Neural cell (in vitro differentiated cells): ENCODE measurements at regions not wholly inside any gene's neighbourhood (a gene's known extent, or its start where the extent isn't known, plus 50 kb on each side); places are given as distances from the start of the nearest gene placed in this dataset.

Experiments
- H2AFZ ChIP-seq: fragments of 200-600, 300-800 bp; sonication (generic), shearing (Covaris generic); 2 replicates; pipeline ENCODE4 v1.6.0; 2014; ENCODE audit warnings: low read depth, mild to moderate bottlenecking, antibody characterized with exemption, low read length, moderate library complexity
- H3F3A ChIP-seq: fragments of 200-600 bp; shearing (Covaris generic); 2 replicates; pipeline ENCODE4 v1.6.1; 2016; ENCODE audit warnings: mild to moderate bottlenecking, moderate library complexity, mixed read lengths, antibody characterized with exemption, low read length; ENCODE audit not compliant: insufficient read depth, poor library complexity, severe bottlenecking
- H3K27ac ChIP-seq: fragments of 200-600, 300-800 bp; sonication (generic), shearing (Covaris generic); 2 replicates; pipeline ENCODE4 v1.5.1; 2014; ENCODE audit warnings: mild to moderate bottlenecking, low read length, moderate library complexity
- H3K27me3 ChIP-seq: fragments of 300-800, 200-600 bp; sonication (generic), shearing (Covaris generic); 2 replicates; pipeline ENCODE4 v1.6.0; 2014; ENCODE audit warnings: mild to moderate bottlenecking, low read depth, low read length, moderate library complexity; ENCODE audit not compliant: insufficient read depth
- H3K36me3 ChIP-seq: fragments of 300-800, 200-600 bp; sonication (generic), shearing (Covaris generic); 2 replicates; pipeline ENCODE4 v1.5.1; 2014; ENCODE audit warnings: mild to moderate bottlenecking, antibody characterized with exemption, low read length, moderate library complexity; ENCODE audit not compliant: insufficient read depth
- H3K4me2 ChIP-seq: fragments of 300-800, 200-600 bp; sonication (generic), shearing (Covaris generic); 2 replicates; pipeline ENCODE4 v1.6.0; 2014; ENCODE audit warnings: mild to moderate bottlenecking, low read length
- H3K4me3 ChIP-seq: fragments of 300-800, 200-600 bp; sonication (generic), shearing (Covaris generic); 2 replicates; pipeline ENCODE4 v1.5.1; 2014; ENCODE audit warnings: mild to moderate bottlenecking, low read length, moderate library complexity
- H3K79me2 ChIP-seq: fragments of 200-600 bp; shearing (Covaris generic); replicated peaks from 2 replicates; pipeline ENCODE4 v1.6.0; 2014; ENCODE audit warnings: mild to moderate bottlenecking, low read length, moderate library complexity; ENCODE audit not compliant: insufficient read depth
- H3K9ac ChIP-seq: fragments of 300-800, 200-600 bp; sonication (generic), shearing (Covaris generic); 2 replicates; pipeline ENCODE4 v1.6.1; 2016; ENCODE audit warnings: mild to moderate bottlenecking, low read length, mixed read lengths
- H3K9me2 ChIP-seq: fragments of 200-600 bp; shearing (Covaris generic); 2 replicates; pipeline ENCODE4 v1.6.1; 2016; ENCODE audit warnings: mild to moderate bottlenecking, low read length, mixed read lengths; ENCODE audit not compliant: insufficient read depth
- H3K9me3 ChIP-seq: fragments of 200-600, 300-800 bp; sonication (generic), shearing (Covaris generic); 2 replicates; pipeline ENCODE4 v1.6.1; 2016; ENCODE audit warnings: mild to moderate bottlenecking, mixed run types, low read length, moderate library complexity, mixed read lengths
- H4K20me1 ChIP-seq: fragments of 200-600 bp; shearing (Covaris generic); 2 replicates; pipeline ENCODE4 v1.6.1; 2016; ENCODE audit warnings: mild to moderate bottlenecking, mixed run types; ENCODE audit not compliant: insufficient read depth
- EZH2 ChIP-seq: fragments of 200-600, 300-800 bp; shearing (Covaris generic), sonication (generic); IDR thresholded peaks from 2 replicates; pipeline ENCODE4 v1.6.1; 2014; ENCODE audit warnings: antibody characterized with exemption, low read length, borderline replicate concordance, mild to moderate bottlenecking; ENCODE audit not compliant: insufficient read depth, poor library complexity, severe bottlenecking
- MXI1 ChIP-seq: fragments of 450-650 bp; conservative IDR thresholded peaks from 2 replicates; pipeline ENCODE4 v1.6.1; 2014; ENCODE audit warnings: antibody characterized with exemption, mild to moderate bottlenecking; ENCODE audit not compliant: poor library complexity, severe bottlenecking
- POLR2AphosphoS5 ChIP-seq: IDR thresholded peaks from 2 replicates; pipeline ENCODE4 v1.6.1; 2012
- RAD21 ChIP-seq: fragments of 450-650 bp; conservative IDR thresholded peaks from 2 replicates; pipeline ENCODE4 v1.6.1; 2014; ENCODE audit warnings: antibody characterized with exemption, mild to moderate bottlenecking, moderate library complexity
- REST ChIP-seq: IDR thresholded peaks from 2 replicates; pipeline ENCODE4 v1.6.1; 2012; ENCODE audit warnings: borderline replicate concordance
- SMC3 ChIP-seq: fragments of 450-650 bp; conservative IDR thresholded peaks from 2 replicates; pipeline ENCODE4 v1.6.1; 2014; ENCODE audit warnings: antibody characterized with exemption, mild to moderate bottlenecking, moderate library complexity; ENCODE audit not compliant: poor library complexity
- TAF1 ChIP-seq: IDR thresholded peaks from 2 replicates; pipeline ENCODE4 v1.6.1; 2012; ENCODE audit warnings: low read depth
- TF ChIP-seq, protein P1 (sequence below): fragments of 450-650 bp; IDR thresholded peaks from 2 replicates; pipeline ENCODE4 v1.5.1; 2014; ENCODE audit warnings: antibody characterized with exemption, mild to moderate bottlenecking, moderate library complexity; ENCODE audit not compliant: poor library complexity, severe bottlenecking

DNA sequence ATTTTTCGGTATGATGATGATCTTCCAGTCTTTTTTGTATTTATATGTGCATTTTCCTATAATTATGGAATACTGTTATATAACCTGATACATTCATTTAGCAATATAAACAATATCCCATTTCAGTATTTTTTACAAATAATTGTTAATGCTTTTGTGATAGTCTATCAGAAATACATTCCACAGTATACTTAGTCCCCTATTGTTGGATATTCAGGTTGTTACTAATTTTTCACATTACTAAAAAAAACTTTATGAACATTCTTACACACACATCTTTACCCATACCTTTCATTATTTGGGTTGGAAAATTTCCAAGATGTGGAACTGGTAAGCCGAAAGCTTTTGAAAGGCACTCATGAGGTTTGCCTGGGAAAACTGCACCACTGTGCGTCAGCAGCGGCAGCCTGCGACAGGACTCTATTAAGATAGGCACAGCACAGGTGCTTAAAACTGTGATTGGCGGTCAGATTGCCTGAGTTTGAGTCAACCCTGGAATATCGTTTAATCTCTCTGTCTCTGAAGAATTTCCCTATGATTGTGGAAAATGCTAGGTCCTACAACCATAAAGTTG is 147.5 kb upstream of the ERCC6L2 start:
- H3K79me2 ChIP-seq, result no peaks in the 10 kb centered on the region
- no peaks in the 10 kb centered on the region for H3K9me2 ChIP-seq
- no peak overlapping the region for H3K27ac ChIP-seq
- no peak overlapping the region for H2AFZ ChIP-seq
- TF ChIP-seq EZH2 (no peak), REST (peak; percentile 27)
- no peak overlapping the region for H3K4me3 ChIP-seq
- no peaks in the 10 kb centered on the region for H3K27me3 ChIP-seq
- H3K4me2 ChIP-seq, result no peak overlapping the region
- H3K9me3 ChIP-seq, result no peaks in the 10 kb centered on the region
- no peaks in the 10 kb centered on the region for H4K20me1 ChIP-seq
- H3F3A ChIP-seq, result no peaks in the 10 kb centered on the region
- H3K9ac ChIP-seq, result no peak overlapping the region
- no peaks in the 10 kb centered on the region for H3K36me3 ChIP-seq

DNA sequence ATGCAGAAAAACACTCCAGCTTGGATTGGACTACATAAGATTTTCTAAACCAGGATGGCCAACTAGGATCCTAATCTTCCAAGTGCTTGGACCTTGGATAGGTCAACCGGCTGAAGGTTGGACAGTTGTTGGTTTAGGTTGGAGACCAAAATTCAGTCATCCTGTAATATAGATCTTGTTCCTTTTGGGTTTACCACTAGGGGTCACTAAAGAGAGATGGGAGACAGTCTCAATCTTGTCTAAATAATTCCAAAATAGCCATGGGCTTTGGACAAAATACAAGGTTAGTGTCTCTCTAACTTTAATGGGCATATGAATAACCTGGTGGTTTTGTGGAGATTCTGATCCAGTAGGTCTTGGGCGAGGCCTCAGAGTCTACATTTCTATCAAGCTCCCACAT is 148.7 kb upstream of the ERCC6L2 start:
- H3K79me2 ChIP-seq, result no peaks in the 10 kb centered on the region

DNA sequence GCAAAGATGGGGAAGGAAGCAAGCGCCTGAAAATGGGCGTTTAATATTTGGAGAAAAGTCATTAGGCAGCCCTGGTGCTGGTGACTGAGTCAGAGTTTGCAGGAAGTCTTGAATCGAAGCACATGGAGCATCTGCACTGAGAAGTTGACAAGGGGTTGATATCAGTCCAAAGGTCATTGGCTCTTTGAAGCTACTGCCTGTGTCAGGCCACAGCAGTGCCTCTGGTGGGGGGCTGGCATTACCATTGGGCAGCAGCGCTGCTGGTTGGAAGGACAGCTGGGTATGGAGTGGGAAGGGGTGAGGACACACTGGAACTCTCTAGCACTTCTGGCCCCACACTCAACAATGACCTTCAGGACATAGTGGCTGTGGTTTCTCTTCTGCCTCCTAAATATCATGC is 150.4 kb upstream of the ERCC6L2 start:
- no peak overlapping the region for H3K27ac ChIP-seq
- H3K4me2 ChIP-seq, result no peak overlapping the region
- H3F3A ChIP-seq, result no peaks in the 10 kb centered on the region
- no peak overlapping the region for H3K9ac ChIP-seq
- H4K20me1 ChIP-seq, result no peaks in the 10 kb centered on the region
- H2AFZ ChIP-seq, result no peak overlapping the region
- H3K9me3 ChIP-seq, result no peaks in the 10 kb centered on the region
- no peak overlapping the region for H3K4me3 ChIP-seq
- no peaks in the 10 kb centered on the region for H3K36me3 ChIP-seq
- H3K79me2 ChIP-seq, result no peaks in the 10 kb centered on the region
- TF ChIP-seq RAD21 (no peak), TAF1 (no peak), EZH2 (no peak), MXI1 (no peak), POLR2AphosphoS5 (no peak), REST (no peak)
- TF ChIP-seq, protein P1, sequence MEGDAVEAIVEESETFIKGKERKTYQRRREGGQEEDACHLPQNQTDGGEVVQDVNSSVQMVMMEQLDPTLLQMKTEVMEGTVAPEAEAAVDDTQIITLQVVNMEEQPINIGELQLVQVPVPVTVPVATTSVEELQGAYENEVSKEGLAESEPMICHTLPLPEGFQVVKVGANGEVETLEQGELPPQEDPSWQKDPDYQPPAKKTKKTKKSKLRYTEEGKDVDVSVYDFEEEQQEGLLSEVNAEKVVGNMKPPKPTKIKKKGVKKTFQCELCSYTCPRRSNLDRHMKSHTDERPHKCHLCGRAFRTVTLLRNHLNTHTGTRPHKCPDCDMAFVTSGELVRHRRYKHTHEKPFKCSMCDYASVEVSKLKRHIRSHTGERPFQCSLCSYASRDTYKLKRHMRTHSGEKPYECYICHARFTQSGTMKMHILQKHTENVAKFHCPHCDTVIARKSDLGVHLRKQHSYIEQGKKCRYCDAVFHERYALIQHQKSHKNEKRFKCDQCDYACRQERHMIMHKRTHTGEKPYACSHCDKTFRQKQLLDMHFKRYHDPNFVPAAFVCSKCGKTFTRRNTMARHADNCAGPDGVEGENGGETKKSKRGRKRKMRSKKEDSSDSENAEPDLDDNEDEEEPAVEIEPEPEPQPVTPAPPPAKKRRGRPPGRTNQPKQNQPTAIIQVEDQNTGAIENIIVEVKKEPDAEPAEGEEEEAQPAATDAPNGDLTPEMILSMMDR, result no peak
- no peaks in the 10 kb centered on the region for H3K27me3 ChIP-seq
- no peaks in the 10 kb centered on the region for H3K9me2 ChIP-seq

More for the DNA sequence above, 148.7 kb upstream of the ERCC6L2 start:
- Histone ChIP-seq H2AFZ (no peak overlapping the region), H3K27me3 (no peaks in the 10 kb centered on the region), H3F3A (no peaks in the 10 kb centered on the region), H3K36me3 (no peaks in the 10 kb centered on the region), H3K9me2 (no peaks in the 10 kb centered on the region), H3K4me2 (no peak overlapping the region), H3K9ac (no peak overlapping the region), H4K20me1 (no peaks in the 10 kb centered on the region), H3K9me3 (no peaks in the 10 kb centered on the region), H3K27ac (no peak overlapping the region), H3K4me3 (no peak overlapping the region)
- TF ChIP-seq, protein P1, result peak; percentile 39
- no peak for TF ChIP-seq SMC3
- no peak for TF ChIP-seq POLR2AphosphoS5
